ENCODE measurements at regions not wholly inside any gene's neighbourhood (a gene's known extent, or its start where the extent isn't known, plus 50 kb on each side); places are given as distances from the start of the nearest gene placed in this dataset.
A peak's percentile ranks its signal among the peaks of the same experiment; 100 is the strongest.
"Not testable (repeated sequence)": the region's sequence is repeated elsewhere in the genome, so short reads cannot be mapped to it uniquely, and the experiment has no call there.

GRCh38 chr2:64880193-64880951, 108.8 kb upstream of the SLC1A4 start:
- TF ChIP-seq CTCF (IDR thresholded peaks at IDR 0.05; ENCODE audit: borderline replicate concordance) = no peak
- Histone ChIP-seq H3K36me3 (no peaks in the 10 kb centered on the region), H3K27me3 (ENCODE audit: low read depth) (no peaks in the 10 kb centered on the region), H3K4me3 (no peak overlapping the region), H3K4me1 (peaks cover 14% of the 10 kb centered on the region), H3K9me3 (replicated peaks) (no peaks in the 10 kb centered on the region), H3K27ac (replicated peaks) (no peak overlapping the region)
- intact Hi-C loops (cut with micrococcal nuclease) = no loop called here
- DNase-seq = no peak

- no peak for DNase-seq
- intact Hi-C loops (cut with micrococcal nuclease) = no loop called here
- TF ChIP-seq CTCF (IDR thresholded peaks at IDR 0.05; ENCODE audit: borderline replicate concordance) = no peak
- Histone ChIP-seq H3K36me3 (no peaks in the 10 kb centered on the region), H3K9me3 (replicated peaks) (no peaks in the 10 kb centered on the region), H3K4me1 (peaks cover 9% of the 10 kb centered on the region), H3K4me3 (no peak overlapping the region), H3K27ac (replicated peaks) (no peak overlapping the region), H3K27me3 (ENCODE audit: low read depth) (no peaks in the 10 kb centered on the region)
Observed at GRCh38 chr2:64881037-64881492, 108.1 kb upstream of the SLC1A4 start.

GRCh38 chr2:64887565-64887964, 101.6 kb upstream of the SLC1A4 start:
- Histone ChIP-seq H3K27me3 (ENCODE audit: low read depth) (peaks cover 16% of the 10 kb centered on the region), H3K9me3 (replicated peaks) (no peaks in the 10 kb centered on the region), H3K27ac (replicated peaks) (no peak overlapping the region), H3K36me3 (no peaks in the 10 kb centered on the region), H3K4me3 (no peak overlapping the region), H3K4me1 (no peaks in the 10 kb centered on the region)
- TF ChIP-seq CTCF (IDR thresholded peaks at IDR 0.05; ENCODE audit: borderline replicate concordance) = no peak
- DNase-seq = no peak
- intact Hi-C loops (cut with micrococcal nuclease) = no loop called here

GRCh38 chr2:64888591-64889309, 100.4 kb upstream of the SLC1A4 start:
- peak; percentile 20 for TF ChIP-seq CTCF (IDR thresholded peaks at IDR 0.05; ENCODE audit: borderline replicate concordance)
- Histone ChIP-seq H3K4me3 (no peak overlapping the region), H3K27me3 (ENCODE audit: low read depth) (peaks cover 16% of the 10 kb centered on the region), H3K9me3 (replicated peaks) (no peaks in the 10 kb centered on the region), H3K27ac (replicated peaks) (no peak overlapping the region), H3K36me3 (no peaks in the 10 kb centered on the region), H3K4me1 (no peaks in the 10 kb centered on the region)
- intact Hi-C loops (cut with micrococcal nuclease) = no loop called here
- no peak for DNase-seq

GRCh38 chr2:64889803-64890202, 99.4 kb upstream of the SLC1A4 start:
- TF ChIP-seq CTCF (IDR thresholded peaks at IDR 0.05; ENCODE audit: borderline replicate concordance) = no peak
- intact Hi-C loops (cut with micrococcal nuclease) = no loop called here
- no peaks in the 10 kb centered on the region for H3K9me3 ChIP-seq (replicated peaks)
- peaks cover 16% of the 10 kb centered on the region for H3K27me3 ChIP-seq (ENCODE audit: low read depth)
- H3K4me1 ChIP-seq = no peaks in the 10 kb centered on the region
- H3K36me3 ChIP-seq = no peaks in the 10 kb centered on the region
- no peak for DNase-seq
- H3K27ac ChIP-seq (replicated peaks) = no peak overlapping the region
- H3K4me3 ChIP-seq = no peak overlapping the region

- H3K36me3 ChIP-seq; H3K4me1 ChIP-seq; intact Hi-C loops (cut with micrococcal nuclease); DNase-seq; H3K9me3 ChIP-seq (replicated peaks); H3K27me3 ChIP-seq (ENCODE audit: low read depth); H3K4me3 ChIP-seq; H3K27ac ChIP-seq (replicated peaks): not testable (repeated sequence)
Observed at GRCh38 chr2:64896572-64896971, 92.6 kb upstream of the SLC1A4 start.
